ENCODE measurements at regions not wholly inside any gene's neighbourhood (a gene's known extent, or its start where the extent isn't known, plus 50 kb on each side); places are given as distances from the start of the nearest gene placed in this dataset.

DNA sequence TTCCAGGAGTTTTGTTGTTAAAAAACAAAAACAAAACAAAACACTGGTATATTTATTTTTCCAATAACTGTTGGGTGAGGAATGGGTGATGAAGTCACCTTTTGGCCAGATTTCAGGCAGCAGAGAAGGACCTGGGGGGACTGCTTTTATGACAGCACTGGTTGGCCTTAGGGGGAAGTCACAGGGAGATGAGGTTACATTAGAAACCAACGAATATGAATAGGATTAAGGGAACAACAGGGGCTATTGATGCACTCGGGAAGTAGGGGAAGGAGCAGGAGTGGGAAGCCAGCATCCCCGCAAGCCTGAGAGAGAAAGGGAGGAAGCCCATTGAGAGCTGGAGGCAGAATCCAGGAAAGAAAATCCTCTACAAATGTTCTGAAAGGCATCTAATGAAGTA is 958.4 kb downstream of the TYW1 start:
- CTCF ChIA-PET (ENCODE audit: partially characterized antibody), result no interaction called here
- Histone ChIP-seq H2AK5ac (ENCODE audit: low read depth, low read length) (no peak overlapping the region), H2AFZ (ENCODE audit: low read length) (no peak overlapping the region), H3K14ac (ENCODE audit: insufficient read length) (no peak overlapping the region), H3K9me3 (ENCODE audit: insufficient read depth in 2 of 2, low read depth in 1 of 2, low read length in 1 of 2) (no peaks in the 10 kb centered on the region), H3K56ac (replicated peaks; ENCODE audit: insufficient read length, low read depth, low read length) (no peak overlapping the region), H3K4me1 (replicated peaks in 1 of 4; ENCODE audit: control insufficient read depth in 3 of 4, insufficient read depth in 4 of 4, low read length in 3 of 4) (no peaks in the 10 kb centered on the region; a peak in 1 of 7 replicates), H3K27me3 (replicated peaks in 1 of 4; ENCODE audit: control insufficient read depth in 3 of 4, extremely low read depth in 1 of 4, insufficient read depth in 3 of 4, low read length in 3 of 4) (no peaks in the 10 kb centered on the region), H4K91ac (replicated peaks; ENCODE audit: insufficient read length, low read length) (no peak overlapping the region), H3K9ac (replicated peaks in 1 of 4; ENCODE audit: extremely low read depth in 1 of 4, low read depth in 3 of 4, low read length in 3 of 4) (no peak overlapping the region), H3K79me2 (ENCODE audit: control insufficient read depth in 1 of 2, insufficient read depth in 2 of 2, low read length in 2 of 2) (no peaks in the 10 kb centered on the region), H3K4me3 (ENCODE audit: extremely low read depth in 1 of 4, insufficient read depth in 2 of 4, low read depth in 3 of 4, low read length in 4 of 4) (no peak overlapping the region), H3K23ac (ENCODE audit: insufficient read length) (no peak overlapping the region), H2BK20ac (ENCODE audit: low read length) (no peak overlapping the region), H3K23me2 (ENCODE audit: low read depth, low read length) (no peaks in the 10 kb centered on the region), H3K36me3 (ENCODE audit: control insufficient read depth in 2 of 4, insufficient read depth in 4 of 4, low read length in 3 of 4) (no peaks in the 10 kb centered on the region), H3K4ac (replicated peaks; ENCODE audit: insufficient read length, low read depth, low read length) (no peak overlapping the region), H2BK12ac (ENCODE audit: low read depth, low read length) (no peak overlapping the region), H3K27ac (ENCODE audit: low read depth, low read length) (no peak overlapping the region), H4K5ac (ENCODE audit: insufficient read length, low read depth, low read length) (no peak overlapping the region), H2BK15ac (ENCODE audit: low read length) (no peak overlapping the region), H3K18ac (ENCODE audit: extremely low read depth, low read length) (no peak overlapping the region), H2BK120ac (replicated peaks; ENCODE audit: low read depth, low read length) (no peak overlapping the region), H3K79me1 (ENCODE audit: low read depth, low read length) (no peaks in the 10 kb centered on the region), H3K4me2 (ENCODE audit: insufficient read depth in 1 of 2, low read depth in 2 of 2, low read length in 2 of 2) (no peak overlapping the region), H4K20me1 (replicated peaks in 1 of 2; ENCODE audit: control insufficient read depth in 1 of 2, insufficient read depth in 2 of 2, low read length in 2 of 2) (no peaks in the 10 kb centered on the region), H2BK5ac (ENCODE audit: low read depth, low read length) (no peak overlapping the region), H4K8ac (ENCODE audit: extremely low read depth, insufficient read depth, low read length) (no peak overlapping the region)
- TF ChIP-seq RAD21 (IDR thresholded peaks at IDR 0.05 in 1 of 2, conservative IDR thresholded peaks at IDR 0.05 in 1 of 2; ENCODE audit: low read depth in 2 of 2, low read length in 2 of 2), result no peak
- no peak for TF ChIP-seq CTBP2 (IDR thresholded peaks at IDR 0.05; ENCODE audit: borderline replicate concordance, insufficient read depth, insufficient read length, low read length)
- WGBS, 2 experiments (ENCODE audit: extremely low coverage in 1 of 2, insufficient coverage in 1 of 2, insufficient read length in 1 of 2, insufficient replicate concordance in 2 of 2, low coverage in 1 of 2, low lambda C conversion rate in 2 of 2, missing lambda C conversion rate in 1 of 2), result 44% methylated on average over 3 of the region's 3 CpGs; no CpG with 5 or more reads in 1 of the 2 experiments
- POLR2A ChIA-PET (ENCODE audit: partially characterized antibody), result no interaction called here
- DNase-seq (ENCODE audit: low read depth in 1 of 2, low spot score in 2 of 2) (no peak), FAIRE-seq (no peak)

All from H1 (cell line).